Natural killer cell (primary cell): ENCODE measurements at regions not wholly inside any gene's neighbourhood (a gene's known extent, or its start where the extent isn't known, plus 50 kb on each side); places are given as distances from the start of the nearest gene placed in this dataset.

ENCODE experiments used
- ATAC-seq, 3 donors: fragments of 150-1000 bp in 2 of 3; fragments of 200-7000 bp in 1 of 3; cut with Tn5 transposase; 1 replicate in 1 of 3; 2 replicates in 2 of 3; pipeline ENCODE4 v1.10.0; 2021; ENCODE audit warnings: mild to moderate bottlenecking in 2 of 3, moderate library complexity in 2 of 3
- DNase-seq, 2 donors: peaks; one replicate each; pipeline versions ENCODE4 v3.0.0 to v3.0.0-alpha.2; 2013 to 2021; ENCODE audit warnings: mixed read lengths in 1 of 2
- H3K27ac ChIP-seq: one replicate; pipeline ENCODE4 v1.5.1; 2013; ENCODE audit warnings: mild to moderate bottlenecking, low read length
- H3K27me3 ChIP-seq: one replicate; pipeline ENCODE4 v1.6.1; 2013; ENCODE audit warnings: low read length; ENCODE audit not compliant: control insufficient read depth, insufficient read depth
- H3K36me3 ChIP-seq: one replicate; pipeline ENCODE4 v1.6.1; 2013; ENCODE audit warnings: low read length; ENCODE audit not compliant: control insufficient read depth, insufficient read depth
- H3K4me1 ChIP-seq: one replicate; pipeline ENCODE4 v1.6.1; 2013; ENCODE audit warnings: low read length; ENCODE audit not compliant: control insufficient read depth, insufficient read depth
- H3K4me3 ChIP-seq: one replicate; pipeline ENCODE4 v1.5.1; 2013; ENCODE audit warnings: low read length
- H3K9me3 ChIP-seq: one replicate; pipeline ENCODE4 v1.6.1; 2013; ENCODE audit warnings: low read length; ENCODE audit not compliant: control insufficient read depth, insufficient read depth
- H3K27ac Mint-ChIP-seq, 2 donors: one replicate each; pipeline ENCODE4 v1.8.0; 2022; ENCODE audit warnings: mild to moderate bottlenecking in 2 of 2, mixed read lengths in 2 of 2, moderate library complexity in 1 of 2
- H3K27me3 Mint-ChIP-seq, 2 donors: one replicate each; pipeline ENCODE4 v1.8.0; 2022; ENCODE audit warnings: low read depth in 2 of 2, mixed read lengths in 2 of 2
- H3K36me3 Mint-ChIP-seq: one replicate; pipeline ENCODE4 v1.8.0; 2022; ENCODE audit warnings: mixed read lengths
- H3K4me1 Mint-ChIP-seq, 2 donors: one replicate each; pipeline ENCODE4 v1.8.0; 2022; ENCODE audit warnings: mixed read lengths in 2 of 2
- H3K4me3 Mint-ChIP-seq: one replicate; pipeline ENCODE4 v1.8.0; 2022; ENCODE audit warnings: mild to moderate bottlenecking, moderate library complexity, mixed read lengths
- H3K9me3 Mint-ChIP-seq, 2 donors: one replicate each; pipeline ENCODE4 v1.8.0; 2022; ENCODE audit warnings: mixed read lengths in 2 of 2
- CTCF ChIP-seq: fragments of 200-600 bp; IDR thresholded peaks from one replicate; pipeline ENCODE4 v1.8.0; 2022; ENCODE audit warnings: antibody characterized with exemption
- WGBS: methylation state at CpG from one replicate; pipeline ENCODE4 v1.1.7; 2013; ENCODE audit warnings: missing lambda C conversion rate; ENCODE audit not compliant: insufficient coverage; 5-methylcytosine and 5-hydroxymethylcytosine counted together
- intact Hi-C: fragments of 100-400 bp; cut with micrococcal nuclease; formaldehyde crosslinking; loops from one replicate; pipeline ENCODE4 v1.14.2; 2022

GRCh38 chr5:139741823-139742172 is 53.8 kb upstream of the PSD2 start:
- Histone ChIP-seq H3K27me3 (no peaks in the 10 kb centered on the region), H3K4me1 (peaks cover 30% of the 10 kb centered on the region), H3K36me3 (no peaks in the 10 kb centered on the region), H3K9me3 (no peaks in the 10 kb centered on the region), H3K4me3 (no peak overlapping the region), H3K27ac (no peak overlapping the region)
- H3K36me3 Mint-ChIP-seq, result no peaks in the 10 kb centered on the region
- no peak for TF ChIP-seq CTCF
- H3K9me3 Mint-ChIP-seq, result no peaks in the 10 kb centered on the region
- DNase-seq, result no peak
- H3K4me3 Mint-ChIP-seq, result no peak overlapping the region
- no peaks in the 10 kb centered on the region for H3K27me3 Mint-ChIP-seq
- no peak for ATAC-seq
- WGBS, result 88% methylated on average over 2 of the region's 3 CpGs
- no peak overlapping the region for H3K27ac Mint-ChIP-seq
- peaks cover 14 to 48% of the 10 kb centered on the region in 2 donors for H3K4me1 Mint-ChIP-seq
- intact Hi-C loops, result loop anchor here (10.0 kb wide), 1 partner anchor 47 kb away; no protein-coding TSS in a partner anchor

GRCh38 chr5:139742173-139742903 is 53.3 kb upstream of the PSD2 start:
- H3K9me3 Mint-ChIP-seq, result no peaks in the 10 kb centered on the region
- H3K9me3 ChIP-seq, result no peaks in the 10 kb centered on the region
- intact Hi-C loops, result loop anchor here (10.0 kb wide), 1 partner anchor 48 kb away; no protein-coding TSS in a partner anchor
- peak overlapping the region in 1 of 2 donors; percentile 27 for H3K27ac Mint-ChIP-seq
- H3K36me3 ChIP-seq, result no peaks in the 10 kb centered on the region
- no peaks in the 10 kb centered on the region for H3K36me3 Mint-ChIP-seq
- ATAC-seq, result no peak
- H3K27ac ChIP-seq, result no peak overlapping the region
- WGBS, result 91% methylated on average over 14 of the region's 14 CpGs
- DNase-seq, result no peak
- no peaks in the 10 kb centered on the region for H3K27me3 Mint-ChIP-seq
- TF ChIP-seq CTCF, result no peak
- H3K4me1 Mint-ChIP-seq, result peaks cover 19 to 54% of the 10 kb centered on the region in 2 donors
- no peak overlapping the region for H3K4me3 ChIP-seq
- H3K4me3 Mint-ChIP-seq, result no peak overlapping the region
- H3K4me1 ChIP-seq, result peaks cover 35% of the 10 kb centered on the region
- no peaks in the 10 kb centered on the region for H3K27me3 ChIP-seq

DNA sequence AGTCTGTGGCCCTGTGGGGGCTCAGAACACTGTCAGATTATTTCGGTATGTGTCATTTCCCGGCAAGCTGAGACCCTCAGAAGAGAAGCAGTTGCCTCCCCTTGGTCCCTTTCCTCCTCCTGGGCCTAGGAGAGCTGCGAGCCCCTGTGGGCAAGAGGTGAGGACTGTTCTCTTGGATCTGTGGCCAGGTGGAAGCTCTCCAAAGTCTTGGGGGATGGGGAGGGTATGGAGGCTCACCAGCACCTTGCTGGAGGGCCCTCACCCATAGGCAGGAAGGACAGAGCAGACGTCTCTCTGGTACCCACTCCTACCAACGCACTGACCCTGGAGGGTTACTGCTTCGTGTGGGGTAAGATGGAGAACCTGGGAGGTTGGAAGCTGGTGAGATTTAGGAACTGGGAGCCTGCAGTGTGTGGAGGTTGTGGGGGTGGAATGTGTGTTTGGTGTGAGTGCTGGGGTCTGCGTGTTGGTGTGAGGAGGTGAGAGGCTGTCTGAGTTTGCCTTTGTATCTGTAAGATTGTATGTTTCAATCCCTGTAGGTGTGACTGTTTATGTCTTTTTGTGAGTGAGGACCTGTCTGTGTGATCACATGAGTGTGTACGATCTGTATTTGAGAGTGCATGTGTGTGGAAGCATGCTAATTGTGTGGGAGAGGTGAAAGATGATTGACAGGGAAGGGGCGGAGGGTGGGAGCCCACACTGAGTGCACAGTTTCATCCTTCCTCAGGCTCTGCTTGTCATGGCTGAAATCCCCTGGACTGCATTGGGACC is 52.4 kb upstream of the PSD2 start:
- DNase-seq, result no peak
- Histone ChIP-seq H3K27ac (no peak overlapping the region), H3K4me3 (no peak overlapping the region), H3K27me3 (no peaks in the 10 kb centered on the region), H3K4me1 (peaks cover 44% of the 10 kb centered on the region), H3K36me3 (no peaks in the 10 kb centered on the region), H3K9me3 (no peaks in the 10 kb centered on the region)
- no peak for ATAC-seq
- TF ChIP-seq CTCF, result no peak
- Mint-ChIP-seq H3K4me3 (no peak overlapping the region), H3K27ac (peak overlapping the region in 1 of 2 donors; percentile 27), H3K9me3 (no peaks in the 10 kb centered on the region), H3K36me3 (no peaks in the 10 kb centered on the region), H3K4me1 (peaks cover 28 to 62% of the 10 kb centered on the region in 2 donors), H3K27me3 (no peaks in the 10 kb centered on the region)
- intact Hi-C loops, result loop anchor here (10.0 kb wide), 1 partner anchor 48 kb away; no protein-coding TSS in a partner anchor
- 86% methylated on average over 8 of the region's 9 CpGs for whole genome bisulfite sequencing
